ENCODE measurements at regions not wholly inside any gene's neighbourhood (a gene's known extent, or its start where the extent isn't known, plus 50 kb on each side); places are given as distances from the start of the nearest gene placed in this dataset.

GRCh38 chr4:126965877-126966276 is 666.9 kb upstream of the INTU start:
- TF ChIP-seq CTCF (IDR thresholded peaks at IDR 0.05) (no peak), POLR2A (IDR thresholded peaks at IDR 0.05) (no peak), POLR2AphosphoS5 (IDR thresholded peaks at IDR 0.05) (no peak), EP300 (IDR thresholded peaks at IDR 0.05) (no peak)
